OCI-LY1 (cell line): ENCODE measurements at regions not wholly inside any gene's neighbourhood (a gene's known extent, or its start where the extent isn't known, plus 50 kb on each side); places are given as distances from the start of the nearest gene placed in this dataset.

Experiments used
- EZH2 ChIP-seq: fragments of 200-600 bp; sonication (generic), shearing (Covaris generic); IDR thresholded peaks from 2 replicates; pipeline ENCODE4 v1.8.0; 2017; ENCODE audit warnings: borderline replicate concordance, mixed run types, mild to moderate bottlenecking, antibody characterized with exemption, low read length, moderate library complexity, mixed read lengths
- TF ChIP-seq, protein P1 (sequence below): fragments of 200-600 bp; sonication (generic), shearing (Covaris generic); IDR thresholded peaks from 2 replicates; pipeline ENCODE4 v1.5.1; 2017; ENCODE audit warnings: mild to moderate bottlenecking, antibody characterized with exemption, low read length, moderate library complexity, mixed read lengths

DNA sequence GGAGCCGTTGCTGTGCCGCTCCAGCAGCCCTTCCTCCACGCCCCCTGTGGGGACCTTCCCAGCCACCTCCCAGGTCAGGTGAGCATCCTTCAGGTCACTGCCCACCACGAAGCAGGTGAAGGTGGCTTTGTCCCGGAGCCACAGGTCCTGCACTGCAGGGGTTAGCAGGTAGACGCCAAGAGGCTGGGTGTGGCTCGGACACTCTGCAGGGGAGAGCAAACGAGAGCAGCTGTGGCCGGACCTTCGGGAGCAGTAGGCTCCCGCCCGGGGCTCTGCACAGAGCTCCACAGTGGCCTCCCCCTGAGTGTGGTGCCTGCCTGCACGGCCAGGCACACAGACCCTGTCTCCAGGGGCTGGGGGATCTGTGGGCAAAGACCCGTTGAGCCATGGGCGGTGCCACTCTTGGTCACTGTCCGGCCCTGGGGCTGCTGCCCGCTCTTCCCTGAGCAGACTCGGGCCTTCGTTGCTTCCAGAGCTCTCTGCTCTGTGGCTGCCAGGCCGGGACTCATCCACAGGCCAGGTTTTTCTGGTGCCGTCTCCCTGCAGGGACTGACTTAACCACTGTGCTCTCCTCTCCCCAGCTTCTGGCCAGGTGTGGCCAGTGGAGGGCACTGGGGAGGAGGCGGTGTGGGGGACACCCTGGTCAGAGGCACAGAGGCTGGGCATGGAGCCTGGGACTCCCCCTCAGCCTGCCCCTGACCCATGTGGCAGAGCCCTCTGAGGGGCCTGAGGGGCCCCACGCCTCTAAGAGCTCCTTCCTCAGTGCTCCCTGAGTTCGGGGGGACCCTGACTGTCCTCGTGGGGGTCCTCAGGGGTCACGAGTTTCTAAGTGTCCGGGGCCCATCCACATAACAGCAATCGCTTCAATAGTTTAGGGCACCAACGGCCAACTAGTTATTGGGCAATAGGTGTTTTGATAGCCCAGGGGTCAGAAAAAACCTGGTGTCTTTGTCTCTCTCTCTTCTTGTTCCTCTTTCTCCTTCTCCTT is 314.9 kb downstream of the TMEM121 start:
- no peak for TF ChIP-seq EZH2
- TF ChIP-seq, protein P1, sequence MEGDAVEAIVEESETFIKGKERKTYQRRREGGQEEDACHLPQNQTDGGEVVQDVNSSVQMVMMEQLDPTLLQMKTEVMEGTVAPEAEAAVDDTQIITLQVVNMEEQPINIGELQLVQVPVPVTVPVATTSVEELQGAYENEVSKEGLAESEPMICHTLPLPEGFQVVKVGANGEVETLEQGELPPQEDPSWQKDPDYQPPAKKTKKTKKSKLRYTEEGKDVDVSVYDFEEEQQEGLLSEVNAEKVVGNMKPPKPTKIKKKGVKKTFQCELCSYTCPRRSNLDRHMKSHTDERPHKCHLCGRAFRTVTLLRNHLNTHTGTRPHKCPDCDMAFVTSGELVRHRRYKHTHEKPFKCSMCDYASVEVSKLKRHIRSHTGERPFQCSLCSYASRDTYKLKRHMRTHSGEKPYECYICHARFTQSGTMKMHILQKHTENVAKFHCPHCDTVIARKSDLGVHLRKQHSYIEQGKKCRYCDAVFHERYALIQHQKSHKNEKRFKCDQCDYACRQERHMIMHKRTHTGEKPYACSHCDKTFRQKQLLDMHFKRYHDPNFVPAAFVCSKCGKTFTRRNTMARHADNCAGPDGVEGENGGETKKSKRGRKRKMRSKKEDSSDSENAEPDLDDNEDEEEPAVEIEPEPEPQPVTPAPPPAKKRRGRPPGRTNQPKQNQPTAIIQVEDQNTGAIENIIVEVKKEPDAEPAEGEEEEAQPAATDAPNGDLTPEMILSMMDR = no peak
